ENCODE measurements at regions not wholly inside any gene's neighbourhood (a gene's known extent, or its start where the extent isn't known, plus 50 kb on each side); places are given as distances from the start of the nearest gene placed in this dataset.

DNA sequence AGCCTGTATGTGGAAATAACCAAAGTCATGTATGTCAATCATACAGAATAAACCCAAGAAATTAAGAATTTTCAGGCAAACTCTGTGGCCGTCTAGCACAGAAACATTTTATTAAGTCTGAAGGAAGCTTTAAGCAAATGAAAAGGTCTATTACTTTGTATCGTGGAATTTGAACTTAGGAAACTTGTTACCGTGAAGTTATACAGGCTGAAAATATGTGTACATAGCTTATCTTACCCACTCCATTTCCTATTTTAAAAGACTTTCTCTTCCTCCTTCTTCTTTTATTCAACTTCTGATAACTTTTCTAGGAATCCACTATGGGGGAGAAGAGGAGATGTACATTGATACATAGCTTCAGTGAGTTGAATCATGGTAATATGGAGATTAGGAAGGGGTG, 108.3 kb downstream of the AGTR2 start:
- TF ChIP-seq, protein P1, sequence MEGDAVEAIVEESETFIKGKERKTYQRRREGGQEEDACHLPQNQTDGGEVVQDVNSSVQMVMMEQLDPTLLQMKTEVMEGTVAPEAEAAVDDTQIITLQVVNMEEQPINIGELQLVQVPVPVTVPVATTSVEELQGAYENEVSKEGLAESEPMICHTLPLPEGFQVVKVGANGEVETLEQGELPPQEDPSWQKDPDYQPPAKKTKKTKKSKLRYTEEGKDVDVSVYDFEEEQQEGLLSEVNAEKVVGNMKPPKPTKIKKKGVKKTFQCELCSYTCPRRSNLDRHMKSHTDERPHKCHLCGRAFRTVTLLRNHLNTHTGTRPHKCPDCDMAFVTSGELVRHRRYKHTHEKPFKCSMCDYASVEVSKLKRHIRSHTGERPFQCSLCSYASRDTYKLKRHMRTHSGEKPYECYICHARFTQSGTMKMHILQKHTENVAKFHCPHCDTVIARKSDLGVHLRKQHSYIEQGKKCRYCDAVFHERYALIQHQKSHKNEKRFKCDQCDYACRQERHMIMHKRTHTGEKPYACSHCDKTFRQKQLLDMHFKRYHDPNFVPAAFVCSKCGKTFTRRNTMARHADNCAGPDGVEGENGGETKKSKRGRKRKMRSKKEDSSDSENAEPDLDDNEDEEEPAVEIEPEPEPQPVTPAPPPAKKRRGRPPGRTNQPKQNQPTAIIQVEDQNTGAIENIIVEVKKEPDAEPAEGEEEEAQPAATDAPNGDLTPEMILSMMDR (IDR thresholded peaks at IDR 0.05), result no peak
- TF ChIP-seq EP300 (IDR thresholded peaks at IDR 0.05) (no peak), POLR2A (IDR thresholded peaks at IDR 0.05) (no peak)

Measured in tibial nerve (tissue), 4 donors.